ENCODE measurements at regions not wholly inside any gene's neighbourhood (a gene's known extent, or its start where the extent isn't known, plus 50 kb on each side); places are given as distances from the start of the nearest gene placed in this dataset.

DNA sequence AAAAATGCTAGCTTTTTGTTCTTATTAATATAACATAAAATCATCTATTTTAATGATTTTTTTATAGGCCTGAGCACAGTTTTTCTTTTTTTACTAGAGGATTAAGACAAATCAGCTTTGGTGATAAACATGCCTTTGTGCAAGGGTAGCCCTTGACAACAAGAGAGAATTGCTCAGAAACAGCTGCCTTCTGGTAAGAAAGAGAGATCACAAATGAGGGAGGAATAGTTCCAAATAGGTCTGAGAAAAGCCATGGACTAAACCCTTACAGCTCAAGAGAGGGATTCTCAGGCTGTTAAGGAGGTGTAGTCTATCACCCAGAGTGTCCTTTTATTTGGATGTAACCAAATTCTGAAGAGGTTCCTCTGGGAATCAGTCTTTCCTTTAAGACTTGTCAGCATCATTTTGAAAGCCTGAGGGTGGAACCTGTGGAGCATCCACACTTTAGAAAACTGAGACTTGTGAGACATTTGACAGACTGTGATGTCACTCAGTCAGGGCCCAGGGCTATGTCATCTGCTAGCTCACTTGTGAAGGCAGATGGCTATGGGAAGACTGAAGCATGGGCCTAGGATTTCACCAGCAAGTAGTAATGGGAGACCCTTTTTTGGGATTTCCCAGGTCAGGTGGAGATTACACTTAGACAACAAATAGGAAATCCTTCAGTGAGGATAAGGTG is 102.9 kb upstream of the KCNAB1 start:
- H3K79me2 ChIP-seq (ENCODE audit: control insufficient read depth, low read length): no peaks in the 10 kb centered on the region
- no peaks in the 10 kb centered on the region for H3F3A ChIP-seq (ENCODE audit: control insufficient read depth, insufficient read depth)

DNA sequence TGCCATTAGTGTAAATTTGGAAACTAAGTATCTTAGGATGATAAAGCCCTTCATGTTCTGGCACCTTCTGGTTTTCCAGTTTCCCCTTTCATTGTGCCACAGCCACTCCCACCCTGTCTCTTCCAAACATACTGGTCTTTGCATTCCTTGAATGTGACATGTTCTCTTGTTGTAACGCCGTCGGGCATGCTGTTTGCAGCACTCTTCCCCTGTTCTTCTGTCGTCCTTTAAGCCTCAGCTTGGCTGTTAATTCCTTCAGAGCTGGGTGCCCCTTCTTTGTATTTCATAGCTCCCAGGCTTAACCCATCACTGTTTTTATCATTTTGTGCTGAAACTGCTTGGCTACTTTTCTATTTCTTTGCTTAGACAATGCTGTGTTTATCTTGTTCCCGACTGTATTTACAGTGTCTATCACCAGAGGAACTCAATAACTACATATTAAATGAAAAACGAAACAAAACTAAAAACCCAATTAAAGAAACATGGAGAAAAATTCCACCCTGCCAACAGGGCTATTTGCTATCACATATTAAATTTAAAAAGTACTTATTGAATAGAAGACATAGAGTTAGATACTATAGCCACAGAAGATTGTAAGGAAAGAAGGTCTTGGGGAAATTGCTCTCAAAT is 95.4 kb upstream of the KCNAB1 start:
- Histone ChIP-seq H3K79me2 (ENCODE audit: control insufficient read depth, low read length) (no peaks in the 10 kb centered on the region), H3K36me3 (ENCODE audit: control insufficient read depth, low read length) (no peaks in the 10 kb centered on the region), H3K9me3 (ENCODE audit: control insufficient read depth, insufficient read depth, low read length) (no peaks in the 10 kb centered on the region), H3K9me2 (replicated peaks; ENCODE audit: control insufficient read depth, low read length) (no peaks in the 10 kb centered on the region), H4K20me1 (ENCODE audit: control insufficient read depth, insufficient read depth, low read depth, low read length) (no peaks in the 10 kb centered on the region), H3K4me1 (ENCODE audit: control insufficient read depth, low read length) (no peaks in the 10 kb centered on the region), H3K4me3 (ENCODE audit: low read length) (no peak overlapping the region), H3K4me2 (ENCODE audit: low read length) (no peak overlapping the region), H3F3A (ENCODE audit: control insufficient read depth, insufficient read depth) (no peaks in the 10 kb centered on the region), H3K27me3 (ENCODE audit: control insufficient read depth, low read length) (peaks cover 9% of the 10 kb centered on the region), H3K27ac (ENCODE audit: low read depth, low read length) (no peak overlapping the region)
- TF ChIP-seq, protein P1, sequence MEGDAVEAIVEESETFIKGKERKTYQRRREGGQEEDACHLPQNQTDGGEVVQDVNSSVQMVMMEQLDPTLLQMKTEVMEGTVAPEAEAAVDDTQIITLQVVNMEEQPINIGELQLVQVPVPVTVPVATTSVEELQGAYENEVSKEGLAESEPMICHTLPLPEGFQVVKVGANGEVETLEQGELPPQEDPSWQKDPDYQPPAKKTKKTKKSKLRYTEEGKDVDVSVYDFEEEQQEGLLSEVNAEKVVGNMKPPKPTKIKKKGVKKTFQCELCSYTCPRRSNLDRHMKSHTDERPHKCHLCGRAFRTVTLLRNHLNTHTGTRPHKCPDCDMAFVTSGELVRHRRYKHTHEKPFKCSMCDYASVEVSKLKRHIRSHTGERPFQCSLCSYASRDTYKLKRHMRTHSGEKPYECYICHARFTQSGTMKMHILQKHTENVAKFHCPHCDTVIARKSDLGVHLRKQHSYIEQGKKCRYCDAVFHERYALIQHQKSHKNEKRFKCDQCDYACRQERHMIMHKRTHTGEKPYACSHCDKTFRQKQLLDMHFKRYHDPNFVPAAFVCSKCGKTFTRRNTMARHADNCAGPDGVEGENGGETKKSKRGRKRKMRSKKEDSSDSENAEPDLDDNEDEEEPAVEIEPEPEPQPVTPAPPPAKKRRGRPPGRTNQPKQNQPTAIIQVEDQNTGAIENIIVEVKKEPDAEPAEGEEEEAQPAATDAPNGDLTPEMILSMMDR (IDR thresholded peaks at IDR 0.05; ENCODE audit: low read depth, low read length, poor library complexity, severe bottlenecking): no peak
- TF ChIP-seq EZH2phosphoT487 (IDR thresholded peaks at IDR 0.05; ENCODE audit: borderline replicate concordance, low read length): no peak

More for the DNA sequence above, 102.9 kb upstream of the KCNAB1 start:
- Histone ChIP-seq H3K9me2 (replicated peaks; ENCODE audit: control insufficient read depth, low read length) (no peaks in the 10 kb centered on the region), H3K27ac (ENCODE audit: low read depth, low read length) (no peak overlapping the region), H3K4me2 (ENCODE audit: low read length) (no peak overlapping the region), H4K20me1 (ENCODE audit: control insufficient read depth, insufficient read depth, low read depth, low read length) (no peaks in the 10 kb centered on the region), H3K27me3 (ENCODE audit: control insufficient read depth, low read length) (peaks cover 7% of the 10 kb centered on the region), H3K36me3 (ENCODE audit: control insufficient read depth, low read length) (no peaks in the 10 kb centered on the region), H3K4me3 (ENCODE audit: low read length) (no peak overlapping the region), H3K9me3 (ENCODE audit: control insufficient read depth, insufficient read depth, low read length) (no peaks in the 10 kb centered on the region), H3K4me1 (ENCODE audit: control insufficient read depth, low read length) (no peaks in the 10 kb centered on the region)
- TF ChIP-seq, protein P1 (IDR thresholded peaks at IDR 0.05; ENCODE audit: low read depth, low read length, poor library complexity, severe bottlenecking): no peak
- no peak for TF ChIP-seq EZH2phosphoT487 (IDR thresholded peaks at IDR 0.05; ENCODE audit: borderline replicate concordance, low read length)

DNA sequence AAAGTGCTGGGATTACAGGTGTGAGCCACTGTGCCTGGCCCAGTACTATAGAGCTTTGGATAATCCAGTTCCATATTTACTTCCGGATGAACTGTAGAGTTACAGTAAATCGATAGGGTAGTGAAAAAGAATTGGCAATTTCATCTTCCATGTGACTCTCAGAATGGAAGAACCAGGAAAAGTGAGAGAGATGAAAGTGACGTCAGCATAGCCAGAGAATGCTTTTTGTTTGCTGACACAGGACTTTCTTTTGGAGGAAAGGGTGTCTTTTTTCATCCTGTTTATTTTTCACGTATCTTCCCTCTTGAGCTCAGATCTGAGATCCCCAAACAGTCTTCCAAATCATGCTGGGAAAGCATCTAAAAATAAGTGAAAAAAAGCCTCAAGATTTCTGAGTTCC is 91.2 kb upstream of the KCNAB1 start:
- Histone ChIP-seq H3K36me3 (ENCODE audit: control insufficient read depth, low read length) (no peaks in the 10 kb centered on the region), H3F3A (ENCODE audit: control insufficient read depth, insufficient read depth) (no peaks in the 10 kb centered on the region), H3K9me3 (ENCODE audit: control insufficient read depth, insufficient read depth, low read length) (no peaks in the 10 kb centered on the region), H4K20me1 (ENCODE audit: control insufficient read depth, insufficient read depth, low read depth, low read length) (no peaks in the 10 kb centered on the region), H3K27me3 (ENCODE audit: control insufficient read depth, low read length) (0 out of 2 replicates have a peak, but pooled peaks cover 2% of the 10 kb centered on the region), H3K79me2 (ENCODE audit: control insufficient read depth, low read length) (no peaks in the 10 kb centered on the region), H3K4me2 (ENCODE audit: low read length) (no peak overlapping the region), H3K27ac (ENCODE audit: low read depth, low read length) (no peak overlapping the region), H3K4me1 (ENCODE audit: control insufficient read depth, low read length) (no peaks in the 10 kb centered on the region), H3K9me2 (replicated peaks; ENCODE audit: control insufficient read depth, low read length) (no peaks in the 10 kb centered on the region), H3K4me3 (ENCODE audit: low read length) (no peak overlapping the region)
- TF ChIP-seq, protein P1 (IDR thresholded peaks at IDR 0.05; ENCODE audit: low read depth, low read length, poor library complexity, severe bottlenecking): no peak
- no peak for TF ChIP-seq EZH2phosphoT487 (IDR thresholded peaks at IDR 0.05; ENCODE audit: borderline replicate concordance, low read length)
